ENCODE measurements at regions not wholly inside any gene's neighbourhood (a gene's known extent, or its start where the extent isn't known, plus 50 kb on each side); places are given as distances from the start of the nearest gene placed in this dataset.

DNA sequence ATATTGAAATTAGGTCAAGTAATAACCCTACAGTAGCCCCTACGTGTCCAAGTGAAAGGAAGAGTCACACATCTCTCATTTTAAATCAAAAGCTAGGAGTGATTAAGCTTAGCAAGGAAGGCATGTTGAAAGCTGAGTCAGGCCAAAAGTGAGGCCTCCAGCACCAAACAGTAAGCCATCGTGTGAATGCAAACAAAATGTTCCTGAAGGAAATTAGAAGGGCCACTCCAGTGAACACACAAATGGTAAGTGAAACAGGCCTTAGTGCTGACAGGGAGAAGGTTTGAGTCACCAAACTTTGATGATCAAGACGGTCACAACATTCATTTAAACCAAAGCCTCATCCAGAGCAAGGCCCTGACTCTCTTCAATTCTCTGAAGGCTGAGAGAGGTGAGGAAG is 127.2 kb downstream of the SHANK2 start:
- peaks cover 5% of the 10 kb centered on the region for H3K4me1 Mint-ChIP-seq
- H3K9me3 Mint-ChIP-seq = peaks cover 12% of the 10 kb centered on the region
- TF ChIP-seq CTCF (conservative IDR thresholded peaks at IDR 0.05) = no peak
- DNase-seq (ENCODE audit: low read depth, low spot score) = no peak
- peaks cover 5% of the 10 kb centered on the region for H3K36me3 Mint-ChIP-seq (ENCODE audit: low read depth)
- peaks cover 8% of the 10 kb centered on the region for H3K27me3 Mint-ChIP-seq (ENCODE audit: low read depth)
- no peak overlapping the region for H3K27ac Mint-ChIP-seq (ENCODE audit: unreplicated experiment)
- H3K4me3 Mint-ChIP-seq = no peak overlapping the region

- Mint-ChIP-seq H3K4me1 (peaks cover 11% of the 10 kb centered on the region), H3K27me3 (ENCODE audit: low read depth) (peaks cover 12% of the 10 kb centered on the region), H3K27ac (ENCODE audit: unreplicated experiment) (no peak overlapping the region), H3K36me3 (ENCODE audit: low read depth) (peaks cover 5% of the 10 kb centered on the region), H3K9me3 (peaks cover 12% of the 10 kb centered on the region), H3K4me3 (no peak overlapping the region)
- no peak for TF ChIP-seq CTCF (conservative IDR thresholded peaks at IDR 0.05)
- no peak for DNase-seq (ENCODE audit: low read depth, low spot score)
These were observed 128.2 kb downstream of the SHANK2 start for GRCh38 chr11:71124127-71124526.

DNA sequence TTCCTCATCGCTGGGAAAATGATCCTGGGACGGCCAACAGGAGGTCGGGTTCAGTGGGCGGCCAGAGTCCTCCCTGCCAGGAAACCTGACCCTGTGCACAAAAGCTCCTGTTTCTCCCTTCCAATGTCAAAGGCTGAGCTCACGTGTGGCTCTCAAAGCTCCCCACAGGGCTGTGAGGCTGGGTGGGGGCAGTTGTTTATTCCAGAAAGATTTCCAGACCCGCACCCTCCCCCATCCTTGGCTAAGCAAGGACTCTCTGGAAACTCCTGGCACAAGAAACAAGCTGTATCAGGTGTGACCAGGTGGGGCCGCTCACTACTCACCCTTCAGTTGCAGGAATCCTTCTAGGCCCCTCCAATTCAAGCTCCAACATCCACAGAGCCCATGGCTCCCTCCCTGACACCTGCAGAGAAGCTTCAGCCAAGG is 131.9 kb downstream of the SHANK2 start:
- TF ChIP-seq CTCF (conservative IDR thresholded peaks at IDR 0.05) = peak; percentile 60
- Mint-ChIP-seq H3K27me3 (ENCODE audit: low read depth) (peaks cover 12% of the 10 kb centered on the region), H3K4me3 (no peak overlapping the region), H3K9me3 (peaks cover 12% of the 10 kb centered on the region), H3K27ac (ENCODE audit: unreplicated experiment) (peak overlapping the region; percentile 50), H3K4me1 (peaks cover 11% of the 10 kb centered on the region), H3K36me3 (ENCODE audit: low read depth) (peaks cover 5% of the 10 kb centered on the region)
- no peak for DNase-seq (ENCODE audit: low read depth, low spot score)

DNA sequence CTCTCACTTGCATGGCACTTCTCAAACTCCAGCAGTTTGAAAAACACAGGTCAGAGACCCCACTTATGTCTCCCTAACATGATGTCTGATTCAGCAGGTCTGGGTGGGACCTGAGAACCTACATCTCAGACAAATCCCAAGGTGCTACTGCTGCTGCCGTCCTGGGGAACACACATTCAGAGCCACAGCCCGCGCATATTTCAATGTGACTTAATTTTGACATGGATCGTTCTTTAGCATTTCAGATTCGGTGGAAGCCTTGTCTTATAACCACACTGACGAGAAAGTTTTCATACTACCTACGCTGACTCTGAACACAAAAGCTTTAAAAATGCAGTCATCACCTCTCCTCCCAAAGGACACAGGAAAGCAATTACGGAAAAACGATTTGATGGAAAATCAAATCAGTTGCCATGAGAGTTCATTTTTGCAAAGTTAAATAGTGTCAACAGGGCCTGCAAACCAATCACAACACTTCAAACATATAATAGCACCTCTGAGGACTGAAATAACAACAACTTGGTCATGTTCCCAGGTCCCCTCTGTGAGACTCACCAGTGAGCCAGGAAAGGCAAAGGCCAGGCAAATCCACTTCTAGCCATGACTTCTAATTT is 132.6 kb downstream of the SHANK2 start:
- H3K27me3 Mint-ChIP-seq (ENCODE audit: low read depth) = peaks cover 12% of the 10 kb centered on the region
- peaks cover 5% of the 10 kb centered on the region for H3K36me3 Mint-ChIP-seq (ENCODE audit: low read depth)
- DNase-seq (ENCODE audit: low read depth, low spot score) = no peak
- no peak for TF ChIP-seq CTCF (conservative IDR thresholded peaks at IDR 0.05)
- no peak overlapping the region for H3K4me3 Mint-ChIP-seq
- H3K9me3 Mint-ChIP-seq = peaks cover 12% of the 10 kb centered on the region
- H3K4me1 Mint-ChIP-seq = peaks cover 11% of the 10 kb centered on the region
- H3K27ac Mint-ChIP-seq (ENCODE audit: unreplicated experiment) = peak overlapping the region; percentile 73

- H3K9me3 Mint-ChIP-seq = peaks cover 8% of the 10 kb centered on the region
- no peak overlapping the region for H3K27ac Mint-ChIP-seq (ENCODE audit: unreplicated experiment)
- DNase-seq (ENCODE audit: low read depth, low spot score) = no peak
- H3K4me3 Mint-ChIP-seq = no peak overlapping the region
- H3K36me3 Mint-ChIP-seq (ENCODE audit: low read depth) = peaks cover 1% of the 10 kb centered on the region
- H3K4me1 Mint-ChIP-seq = peaks cover 11% of the 10 kb centered on the region
- H3K27me3 Mint-ChIP-seq (ENCODE audit: low read depth) = peaks cover 15% of the 10 kb centered on the region
- no peak for TF ChIP-seq CTCF (conservative IDR thresholded peaks at IDR 0.05)
These were observed 133.6 kb downstream of the SHANK2 start for GRCh38 chr11:71118671-71119250.

Measured in neural crest cell (in vitro differentiated cells).